ENCODE measurements at regions not wholly inside any gene's neighbourhood (a gene's known extent, or its start where the extent isn't known, plus 50 kb on each side); places are given as distances from the start of the nearest gene placed in this dataset.

- ATAC-seq: no peak
- Mint-ChIP-seq H3K4me1 (no peaks in the 10 kb centered on the region), H3K36me3 (no peaks in the 10 kb centered on the region), H3K9me3 (ENCODE audit: low read depth) (no peaks in the 10 kb centered on the region), H3K27ac (no peak overlapping the region), H3K4me3 (no peak overlapping the region), H3K27me3 (peaks cover 3% of the 10 kb centered on the region)
- no peak for DNase-seq
- CTCF ChIA-PET: no interaction called here
These were observed 446.1 kb downstream of the SIPA1L2 start for GRCh38 chr1:232183802-232184201.

GRCh38 chr1:232183266-232183800, 446.6 kb downstream of the SIPA1L2 start:
- Mint-ChIP-seq H3K4me1 (no peaks in the 10 kb centered on the region), H3K27ac (no peak overlapping the region), H3K4me3 (no peak overlapping the region), H3K27me3 (peaks cover 3% of the 10 kb centered on the region), H3K9me3 (ENCODE audit: low read depth) (no peaks in the 10 kb centered on the region), H3K36me3 (no peaks in the 10 kb centered on the region)
- no peak for ATAC-seq
- DNase-seq: no peak
- CTCF ChIA-PET: no interaction called here

GRCh38 chr1:232182236-232182635, 447.7 kb downstream of the SIPA1L2 start:
- no peak overlapping the region for H3K27ac Mint-ChIP-seq
- CTCF ChIA-PET: no interaction called here
- H3K27me3 Mint-ChIP-seq: peaks cover 3% of the 10 kb centered on the region

GRCh38 chr1:232180779-232181136, 449.2 kb downstream of the SIPA1L2 start:
- no peaks in the 10 kb centered on the region for H3K9me3 Mint-ChIP-seq (ENCODE audit: low read depth)
- ATAC-seq (no peak), DNase-seq (no peak)
- H3K4me1 Mint-ChIP-seq: no peaks in the 10 kb centered on the region
- CTCF ChIA-PET: no interaction called here
- no peak overlapping the region for H3K27ac Mint-ChIP-seq
- peaks cover 1% of the 10 kb centered on the region for H3K36me3 Mint-ChIP-seq
- H3K4me3 Mint-ChIP-seq: no peak overlapping the region
- H3K27me3 Mint-ChIP-seq: peaks cover 3% of the 10 kb centered on the region

More at GRCh38 chr1:232182236-232182635, 447.7 kb downstream of the SIPA1L2 start:
- ATAC-seq (no peak), DNase-seq (no peak)
- Mint-ChIP-seq H3K4me3 (no peak overlapping the region), H3K4me1 (no peaks in the 10 kb centered on the region), H3K9me3 (ENCODE audit: low read depth) (no peaks in the 10 kb centered on the region), H3K36me3 (no peaks in the 10 kb centered on the region)

- CTCF ChIA-PET: no interaction called here
- peaks cover 3% of the 10 kb centered on the region for H3K27me3 Mint-ChIP-seq
- no peaks in the 10 kb centered on the region for H3K4me1 Mint-ChIP-seq
- H3K36me3 Mint-ChIP-seq: peaks cover 1% of the 10 kb centered on the region
- no peak for DNase-seq
- H3K27ac Mint-ChIP-seq: no peak overlapping the region
- H3K9me3 Mint-ChIP-seq (ENCODE audit: low read depth): no peaks in the 10 kb centered on the region
- no peak for ATAC-seq
- H3K4me3 Mint-ChIP-seq: no peak overlapping the region
These were observed 449.8 kb downstream of the SIPA1L2 start for GRCh38 chr1:232179896-232180778.

- no peak overlapping the region for H3K4me3 Mint-ChIP-seq
- no peak overlapping the region for H3K27ac Mint-ChIP-seq
- peaks cover 3% of the 10 kb centered on the region for H3K27me3 Mint-ChIP-seq
- H3K4me1 Mint-ChIP-seq: no peaks in the 10 kb centered on the region
- ATAC-seq: no peak
- DNase-seq: no peak
- CTCF ChIA-PET: no interaction called here
- H3K9me3 Mint-ChIP-seq (ENCODE audit: low read depth): no peaks in the 10 kb centered on the region
- peaks cover 1% of the 10 kb centered on the region for H3K36me3 Mint-ChIP-seq
These were observed 451.7 kb downstream of the SIPA1L2 start for GRCh38 chr1:232178191-232178590.

GRCh38 chr1:232177438-232177837, 452.5 kb downstream of the SIPA1L2 start:
- Mint-ChIP-seq H3K4me3 (no peak overlapping the region), H3K4me1 (peaks cover 3% of the 10 kb centered on the region), H3K27ac (no peak overlapping the region), H3K36me3 (peaks cover 1% of the 10 kb centered on the region), H3K9me3 (ENCODE audit: low read depth) (no peaks in the 10 kb centered on the region), H3K27me3 (peaks cover 3% of the 10 kb centered on the region)
- no peak for DNase-seq
- no peak for ATAC-seq
- CTCF ChIA-PET: no interaction called here

GRCh38 chr1:232176222-232176621, 453.7 kb downstream of the SIPA1L2 start:
- H3K27ac Mint-ChIP-seq: no peak overlapping the region
- no peak overlapping the region for H3K4me3 Mint-ChIP-seq
- H3K4me1 Mint-ChIP-seq: peaks cover 4% of the 10 kb centered on the region
- CTCF ChIA-PET: no interaction called here
- ATAC-seq (no peak), DNase-seq (no peak)
- H3K36me3 Mint-ChIP-seq: peaks cover 1% of the 10 kb centered on the region
- H3K9me3 Mint-ChIP-seq (ENCODE audit: low read depth): no peaks in the 10 kb centered on the region
- H3K27me3 Mint-ChIP-seq: peaks cover 3% of the 10 kb centered on the region

GRCh38 chr1:232174306-232174705, 455.6 kb downstream of the SIPA1L2 start:
- CTCF ChIA-PET: no interaction called here
- Mint-ChIP-seq H3K4me1 (peaks cover 4% of the 10 kb centered on the region), H3K27ac (no peak overlapping the region), H3K27me3 (no peaks in the 10 kb centered on the region), H3K36me3 (peaks cover 1% of the 10 kb centered on the region), H3K9me3 (ENCODE audit: low read depth) (no peaks in the 10 kb centered on the region), H3K4me3 (no peak overlapping the region)
- DNase-seq (no peak), ATAC-seq (no peak)

GRCh38 chr1:232172563-232172962, 457.4 kb downstream of the SIPA1L2 start:
- ATAC-seq (no peak), DNase-seq (no peak)
- Mint-ChIP-seq H3K27ac (no peak overlapping the region), H3K36me3 (peaks cover 1% of the 10 kb centered on the region), H3K4me1 (peaks cover 4% of the 10 kb centered on the region), H3K9me3 (ENCODE audit: low read depth) (no peaks in the 10 kb centered on the region), H3K4me3 (no peak overlapping the region), H3K27me3 (no peaks in the 10 kb centered on the region)
- CTCF ChIA-PET: interaction anchor here (1.5 kb wide), 1 partner anchor 22 kb away, joined by 3 read pairs; no protein-coding TSS in a partner anchor

GRCh38 chr1:232170909-232171308, 459.0 kb downstream of the SIPA1L2 start:
- DNase-seq: no peak
- Mint-ChIP-seq H3K27ac (no peak overlapping the region), H3K4me1 (peaks cover 4% of the 10 kb centered on the region), H3K27me3 (no peaks in the 10 kb centered on the region), H3K4me3 (no peak overlapping the region), H3K9me3 (ENCODE audit: low read depth) (no peaks in the 10 kb centered on the region), H3K36me3 (no peaks in the 10 kb centered on the region)
- ATAC-seq: no peak
- CTCF ChIA-PET: interaction anchor here (1.5 kb wide), 1 partner anchor 20 kb away, joined by 3 read pairs; no protein-coding TSS in a partner anchor

- Mint-ChIP-seq H3K4me3 (no peak overlapping the region), H3K27me3 (no peaks in the 10 kb centered on the region), H3K4me1 (peaks cover 4% of the 10 kb centered on the region), H3K27ac (no peak overlapping the region), H3K9me3 (ENCODE audit: low read depth) (no peaks in the 10 kb centered on the region), H3K36me3 (no peaks in the 10 kb centered on the region)
- DNase-seq (no peak), ATAC-seq (no peak)
- CTCF ChIA-PET: no interaction called here
These were observed 460.5 kb downstream of the SIPA1L2 start for GRCh38 chr1:232169436-232169835.

GRCh38 chr1:232168508-232168907, 461.4 kb downstream of the SIPA1L2 start:
- Mint-ChIP-seq H3K27ac (no peak overlapping the region), H3K27me3 (no peaks in the 10 kb centered on the region), H3K36me3 (no peaks in the 10 kb centered on the region), H3K9me3 (ENCODE audit: low read depth) (no peaks in the 10 kb centered on the region), H3K4me3 (no peak overlapping the region), H3K4me1 (peaks cover 4% of the 10 kb centered on the region)
- no peak for DNase-seq
- CTCF ChIA-PET: no interaction called here
- ATAC-seq: no peak

- ATAC-seq (no peak), DNase-seq (no peak)
- no peak overlapping the region for H3K27ac Mint-ChIP-seq
- no peaks in the 10 kb centered on the region for H3K36me3 Mint-ChIP-seq
- H3K9me3 Mint-ChIP-seq (ENCODE audit: low read depth): no peaks in the 10 kb centered on the region
- H3K27me3 Mint-ChIP-seq: no peaks in the 10 kb centered on the region
- H3K4me3 Mint-ChIP-seq: no peak overlapping the region
- H3K4me1 Mint-ChIP-seq: no peaks in the 10 kb centered on the region
- CTCF ChIA-PET: interaction anchor here (1.2 kb wide), 1 partner anchor 24 kb away, joined by 3 read pairs; no protein-coding TSS in a partner anchor
These were observed 463.0 kb downstream of the SIPA1L2 start for GRCh38 chr1:232166942-232167341.
